ENCODE measurements at regions not wholly inside any gene's neighbourhood (a gene's known extent, or its start where the extent isn't known, plus 50 kb on each side); places are given as distances from the start of the nearest gene placed in this dataset.

DNA sequence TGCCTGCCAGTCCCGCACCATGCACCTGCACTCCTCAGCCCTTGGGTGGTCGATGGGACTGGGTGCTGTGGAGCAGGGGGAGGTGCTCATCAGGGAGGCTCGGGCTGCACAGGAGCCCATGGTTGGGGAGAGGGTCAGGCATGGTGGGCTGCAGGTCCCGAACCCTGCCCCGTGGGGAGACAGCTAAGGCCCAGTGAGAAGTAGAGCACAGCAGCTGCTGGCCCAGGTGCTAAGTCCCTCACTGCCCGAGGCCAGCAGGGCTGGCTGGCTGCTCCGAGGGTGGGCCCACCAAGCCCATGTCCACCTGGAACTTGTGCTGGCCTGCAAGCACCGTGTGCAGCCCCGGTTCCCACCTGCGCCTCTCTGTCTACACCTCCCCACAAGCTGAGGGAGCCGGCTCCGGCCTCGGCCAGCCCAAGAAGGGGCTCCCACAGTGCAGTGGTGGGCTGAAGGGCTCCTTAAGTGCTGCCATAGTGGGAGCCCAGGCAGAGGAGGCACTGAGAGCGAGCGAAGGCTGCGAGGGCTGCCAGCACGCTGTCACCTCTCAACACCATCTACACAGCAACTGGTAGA, 88.5 kb upstream of the ELAVL2 start:
- DNase-seq (ENCODE audit: low read depth) = no peak

GRCh38 chr9:23907343-23907742, 81.3 kb upstream of the ELAVL2 start:
- no peak for DNase-seq (ENCODE audit: low read depth)

DNA sequence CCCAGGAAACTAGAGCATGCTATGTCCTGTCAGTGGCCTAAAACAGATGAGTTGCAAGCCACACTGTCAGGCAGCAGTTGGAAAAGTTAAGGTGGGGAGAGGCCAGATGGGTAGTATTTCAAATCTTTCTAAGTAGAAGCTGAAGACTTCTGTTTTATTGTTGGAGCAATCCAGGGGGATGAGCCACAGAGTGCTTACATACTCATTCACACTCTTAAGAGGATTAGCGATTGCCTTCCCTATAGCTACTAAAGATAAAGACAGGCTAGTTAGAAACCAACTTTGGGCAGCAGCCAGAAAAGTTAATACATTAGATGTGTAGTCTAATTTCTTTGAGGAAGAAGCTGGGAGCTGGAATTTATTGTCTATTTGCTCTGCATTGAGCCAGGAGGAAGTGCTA, 61.7 kb upstream of the ELAVL2 start:
- DNase-seq (ENCODE audit: low read depth) = no peak
